ENCODE measurements at regions not wholly inside any gene's neighbourhood (a gene's known extent, or its start where the extent isn't known, plus 50 kb on each side); places are given as distances from the start of the nearest gene placed in this dataset.

GRCh38 chr4:64969081-64969480 is 559.8 kb upstream of the TECRL start (continued):
- no peak for TF ChIP-seq CTCF (IDR thresholded peaks at IDR 0.05; ENCODE audit: control extremely low read depth in 1 of 3, insufficient read depth in 1 of 3, low read depth in 1 of 3, low read length in 3 of 3)
